OCI-LY1 (cell line): ENCODE measurements at regions not wholly inside any gene's neighbourhood (a gene's known extent, or its start where the extent isn't known, plus 50 kb on each side); places are given as distances from the start of the nearest gene placed in this dataset.

Experiments
- EZH2 ChIP-seq: fragments of 200-600 bp; sonication (generic), shearing (Covaris generic); IDR thresholded peaks from 2 replicates; pipeline ENCODE4 v1.8.0; 2017; ENCODE audit warnings: borderline replicate concordance, mixed run types, mild to moderate bottlenecking, antibody characterized with exemption, low read length, moderate library complexity, mixed read lengths
- TF ChIP-seq, protein P1 (sequence below): fragments of 200-600 bp; sonication (generic), shearing (Covaris generic); IDR thresholded peaks from 2 replicates; pipeline ENCODE4 v1.5.1; 2017; ENCODE audit warnings: mild to moderate bottlenecking, antibody characterized with exemption, low read length, moderate library complexity, mixed read lengths

DNA sequence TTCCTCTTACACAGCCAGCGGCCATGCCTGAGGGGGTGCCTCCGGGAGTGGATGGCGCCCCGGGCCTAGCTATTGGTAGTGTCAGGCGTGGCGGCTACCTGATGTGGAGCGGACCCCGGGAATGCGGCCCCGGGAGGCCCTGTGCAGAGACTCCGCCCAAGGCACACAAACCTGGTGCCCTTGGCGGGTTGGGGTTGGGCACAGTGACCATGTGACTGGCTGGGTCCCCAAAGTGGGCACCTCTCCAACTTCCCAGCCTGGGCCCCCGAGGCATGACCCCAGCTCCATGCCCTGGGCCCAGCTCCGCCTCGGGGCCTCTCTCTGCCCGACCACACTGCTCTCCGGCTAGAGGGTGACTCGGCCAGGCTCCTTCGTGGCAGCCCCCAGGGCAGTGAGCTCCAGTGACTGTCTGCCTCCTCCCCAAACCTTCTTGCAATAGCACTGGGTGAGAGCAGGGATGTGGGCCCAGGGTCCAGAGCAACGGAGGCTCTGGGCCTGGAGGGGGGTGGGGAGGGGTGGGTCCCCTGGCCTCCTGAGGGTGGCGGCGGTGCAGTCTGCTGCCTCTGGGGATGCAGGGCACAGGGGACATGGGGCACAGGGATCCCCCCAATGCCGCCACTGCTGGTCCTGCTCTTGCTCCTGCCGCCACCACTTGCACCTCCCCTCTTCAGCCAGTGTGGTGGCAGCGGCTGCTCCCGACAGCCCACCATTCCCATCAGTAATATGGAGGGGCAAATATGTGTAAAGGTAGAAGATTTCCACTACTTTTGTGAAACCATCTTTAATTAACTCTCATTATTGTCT is 942.9 kb upstream of the EPHA7 start:
- TF ChIP-seq, protein P1, sequence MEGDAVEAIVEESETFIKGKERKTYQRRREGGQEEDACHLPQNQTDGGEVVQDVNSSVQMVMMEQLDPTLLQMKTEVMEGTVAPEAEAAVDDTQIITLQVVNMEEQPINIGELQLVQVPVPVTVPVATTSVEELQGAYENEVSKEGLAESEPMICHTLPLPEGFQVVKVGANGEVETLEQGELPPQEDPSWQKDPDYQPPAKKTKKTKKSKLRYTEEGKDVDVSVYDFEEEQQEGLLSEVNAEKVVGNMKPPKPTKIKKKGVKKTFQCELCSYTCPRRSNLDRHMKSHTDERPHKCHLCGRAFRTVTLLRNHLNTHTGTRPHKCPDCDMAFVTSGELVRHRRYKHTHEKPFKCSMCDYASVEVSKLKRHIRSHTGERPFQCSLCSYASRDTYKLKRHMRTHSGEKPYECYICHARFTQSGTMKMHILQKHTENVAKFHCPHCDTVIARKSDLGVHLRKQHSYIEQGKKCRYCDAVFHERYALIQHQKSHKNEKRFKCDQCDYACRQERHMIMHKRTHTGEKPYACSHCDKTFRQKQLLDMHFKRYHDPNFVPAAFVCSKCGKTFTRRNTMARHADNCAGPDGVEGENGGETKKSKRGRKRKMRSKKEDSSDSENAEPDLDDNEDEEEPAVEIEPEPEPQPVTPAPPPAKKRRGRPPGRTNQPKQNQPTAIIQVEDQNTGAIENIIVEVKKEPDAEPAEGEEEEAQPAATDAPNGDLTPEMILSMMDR, result no peak
- TF ChIP-seq EZH2, result no peak
